ENCODE measurements at regions not wholly inside any gene's neighbourhood (a gene's known extent, or its start where the extent isn't known, plus 50 kb on each side); places are given as distances from the start of the nearest gene placed in this dataset.
A peak's percentile ranks its signal among the peaks of the same experiment; 100 is the strongest.

- DNase-seq (ENCODE audit: low spot score) = no peak
- in situ Hi-C loops (cut with HindIII; ENCODE audit: low sequenced_read_pairs) = no loop called here
Observed at GRCh38 chr3:28076246-28076645, 165.2 kb upstream of the CMC1 start.

DNA sequence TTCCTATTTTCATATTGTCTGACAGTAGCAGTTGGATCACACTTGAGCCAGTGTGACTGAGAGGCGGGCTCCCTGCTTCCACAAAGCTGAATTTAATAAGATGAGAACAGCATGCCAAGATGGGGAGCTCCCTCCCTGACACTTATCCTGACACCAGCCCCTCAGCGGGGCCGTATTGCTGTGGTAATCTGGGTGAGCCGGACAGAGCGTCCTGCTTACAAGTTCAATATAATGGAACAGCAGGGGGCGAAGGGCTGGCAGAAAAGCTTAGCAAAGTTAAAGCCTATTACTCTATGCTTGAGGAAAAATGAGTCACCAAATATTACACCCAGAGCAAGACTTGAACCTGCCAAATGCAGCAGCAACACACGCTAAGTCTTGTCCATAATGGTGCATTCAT is 163.8 kb upstream of the CMC1 start:
- in situ Hi-C loops (cut with HindIII; ENCODE audit: low sequenced_read_pairs) = no loop called here
- peak; percentile 26 for DNase-seq (ENCODE audit: low spot score)

- in situ Hi-C loops (cut with HindIII; ENCODE audit: low sequenced_read_pairs) = no loop called here
- no peak for DNase-seq (ENCODE audit: low spot score)
Observed at GRCh38 chr3:28078536-28078935, 162.9 kb upstream of the CMC1 start.

GRCh38 chr3:28080716-28081115 is 160.7 kb upstream of the CMC1 start:
- DNase-seq (ENCODE audit: low spot score) = no peak
- in situ Hi-C loops (cut with HindIII; ENCODE audit: low sequenced_read_pairs) = no loop called here

GRCh38 chr3:28081533-28081947 is 159.9 kb upstream of the CMC1 start:
- DNase-seq (ENCODE audit: low spot score) = no peak
- in situ Hi-C loops (cut with HindIII; ENCODE audit: low sequenced_read_pairs) = no loop called here

- DNase-seq (ENCODE audit: low spot score) = no peak
- in situ Hi-C loops (cut with HindIII; ENCODE audit: low sequenced_read_pairs) = no loop called here
Observed at GRCh38 chr3:28087591-28087990, 153.8 kb upstream of the CMC1 start.

DNA sequence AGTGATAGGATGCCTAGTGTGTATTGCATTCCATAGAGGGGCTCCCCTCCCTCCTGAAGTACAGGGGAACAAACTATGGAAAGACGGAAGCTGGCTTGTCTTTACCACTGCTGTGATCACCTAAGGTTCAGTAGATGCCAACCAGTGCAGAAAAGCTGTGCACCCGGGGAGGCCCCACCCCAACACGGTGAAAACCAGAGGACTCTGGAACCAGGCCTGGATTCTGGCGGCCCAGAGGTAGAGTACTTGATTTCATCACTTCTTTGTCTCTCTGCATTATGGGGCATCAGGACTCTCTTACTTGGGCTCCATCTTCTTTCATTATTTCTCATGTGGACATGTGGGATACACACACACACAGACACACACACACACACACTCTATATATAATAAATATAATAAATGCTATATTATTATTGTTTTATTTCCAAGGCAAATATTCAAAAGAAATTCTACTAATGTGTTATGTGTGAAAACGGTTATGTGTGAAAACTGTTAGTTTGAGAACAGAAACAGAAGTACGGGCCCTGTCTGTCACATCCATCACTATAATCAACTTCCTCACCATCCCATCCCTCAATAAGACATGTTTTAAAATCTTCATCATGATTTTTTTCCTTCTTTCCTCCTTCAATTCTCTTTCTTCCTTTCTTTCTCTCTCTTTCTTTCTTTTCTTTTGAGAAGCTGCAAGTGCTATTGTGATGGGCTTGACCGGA is 152.4 kb upstream of the CMC1 start:
- in situ Hi-C loops (cut with HindIII; ENCODE audit: low sequenced_read_pairs) = no loop called here
- no peak for DNase-seq (ENCODE audit: low spot score)

- in situ Hi-C loops (cut with HindIII; ENCODE audit: low sequenced_read_pairs) = no loop called here
Observed at GRCh38 chr3:28089527-28089897, 151.9 kb upstream of the CMC1 start.

GRCh38 chr3:28099296-28099695 is 142.1 kb upstream of the CMC1 start:
- in situ Hi-C loops (cut with HindIII; ENCODE audit: low sequenced_read_pairs) = no loop called here
- no peak for DNase-seq (ENCODE audit: low spot score)

More at GRCh38 chr3:28089527-28089897, 151.9 kb upstream of the CMC1 start:
- no peak for DNase-seq (ENCODE audit: low spot score)

- in situ Hi-C loops (cut with HindIII; ENCODE audit: low sequenced_read_pairs) = no loop called here
- no peak for DNase-seq (ENCODE audit: low spot score)
Observed at GRCh38 chr3:28101705-28102104, 139.7 kb upstream of the CMC1 start.

DNA sequence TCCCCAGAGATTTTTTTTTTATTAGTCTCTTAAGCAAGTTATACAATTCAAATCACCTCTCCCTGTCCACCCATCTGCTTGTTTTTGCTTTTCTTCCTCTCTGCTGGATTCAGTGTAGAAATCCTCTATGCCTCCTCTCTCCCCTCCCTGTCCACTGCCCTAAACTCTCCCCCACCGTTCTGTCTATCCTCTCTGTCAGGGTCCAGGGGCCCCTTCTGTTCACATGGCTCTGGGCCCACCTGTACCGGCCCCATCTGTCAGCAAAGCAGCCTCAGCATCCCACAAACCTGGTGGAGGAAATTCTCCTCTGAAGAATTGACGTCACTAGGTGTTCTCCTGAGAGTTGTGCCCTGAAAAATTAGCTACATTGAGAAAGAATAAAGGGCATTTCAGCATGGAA is 137.6 kb upstream of the CMC1 start:
- DNase-seq (ENCODE audit: low spot score) = peak; percentile 97
- in situ Hi-C loops (cut with HindIII; ENCODE audit: low sequenced_read_pairs) = no loop called here

- DNase-seq (ENCODE audit: low spot score) = peak; percentile 90
- in situ Hi-C loops (cut with HindIII; ENCODE audit: low sequenced_read_pairs) = no loop called here
Observed at GRCh38 chr3:28104896-28105534, 136.4 kb upstream of the CMC1 start.

DNA sequence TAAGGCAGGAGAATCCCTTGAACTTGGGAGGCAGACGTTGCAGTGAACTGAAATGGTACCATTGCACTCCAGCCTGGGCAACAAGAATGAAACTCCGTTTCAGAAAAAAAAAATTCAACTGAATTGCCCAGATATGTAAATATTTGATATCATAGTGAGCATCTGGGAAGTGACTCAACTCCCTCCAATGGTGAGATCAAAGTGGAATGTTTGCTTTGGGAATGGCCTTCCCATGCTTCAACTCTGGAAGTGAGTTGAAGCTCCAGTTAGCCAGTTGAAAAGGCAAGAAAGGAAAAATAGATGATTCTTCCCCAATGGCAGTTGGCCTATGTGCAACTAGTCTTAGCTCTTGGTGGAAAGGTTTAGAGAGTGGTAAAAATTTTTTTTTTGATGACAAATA is 131.6 kb upstream of the CMC1 start:
- in situ Hi-C loops (cut with HindIII; ENCODE audit: low sequenced_read_pairs) = no loop called here
- no peak for DNase-seq (ENCODE audit: low spot score)

DNA sequence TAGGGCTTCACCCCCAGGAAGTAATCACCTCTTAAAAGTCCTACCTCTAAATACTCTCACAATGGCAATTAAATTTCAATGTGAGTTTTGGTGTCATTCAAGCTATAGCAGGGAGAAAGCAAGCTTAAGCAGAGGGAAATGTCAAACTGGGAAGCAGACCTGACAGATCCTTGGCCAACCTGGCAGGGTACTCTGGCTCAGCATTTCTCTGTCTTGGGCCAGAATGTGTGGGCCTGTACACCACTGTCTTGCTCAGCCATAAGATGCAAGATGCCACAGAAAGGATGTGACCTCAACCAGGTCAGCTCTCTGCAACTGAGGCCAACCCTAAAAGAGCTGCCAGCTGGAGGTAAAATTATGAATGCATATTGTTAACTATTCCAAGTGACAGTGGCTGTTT is 130.6 kb upstream of the CMC1 start:
- in situ Hi-C loops (cut with HindIII; ENCODE audit: low sequenced_read_pairs) = no loop called here

DNA sequence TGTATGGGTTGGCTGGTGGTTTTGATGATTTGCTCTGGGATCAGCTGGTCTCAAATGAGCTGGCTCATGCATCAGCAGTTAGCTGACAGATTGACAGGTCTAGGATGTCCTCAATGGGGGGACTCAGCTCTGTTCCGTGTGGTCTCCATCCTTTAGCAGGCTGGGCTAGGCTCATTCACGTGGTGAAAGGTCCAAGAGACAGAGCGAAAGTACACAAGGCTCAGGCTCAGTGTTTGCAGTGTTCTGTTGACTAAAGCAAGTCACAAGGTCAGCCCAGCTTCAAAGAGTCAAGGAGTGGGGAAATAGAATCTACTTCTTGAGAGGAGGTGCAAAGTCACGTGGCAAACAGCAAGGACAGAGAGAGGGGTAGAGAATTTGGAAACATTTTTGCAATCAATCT is 126.5 kb upstream of the CMC1 start:
- in situ Hi-C loops (cut with HindIII; ENCODE audit: low sequenced_read_pairs) = no loop called here
- DNase-seq (ENCODE audit: low spot score) = no peak

More for the DNA sequence above, 130.6 kb upstream of the CMC1 start:
- peak; percentile 75 for DNase-seq (ENCODE audit: low spot score)

DNA sequence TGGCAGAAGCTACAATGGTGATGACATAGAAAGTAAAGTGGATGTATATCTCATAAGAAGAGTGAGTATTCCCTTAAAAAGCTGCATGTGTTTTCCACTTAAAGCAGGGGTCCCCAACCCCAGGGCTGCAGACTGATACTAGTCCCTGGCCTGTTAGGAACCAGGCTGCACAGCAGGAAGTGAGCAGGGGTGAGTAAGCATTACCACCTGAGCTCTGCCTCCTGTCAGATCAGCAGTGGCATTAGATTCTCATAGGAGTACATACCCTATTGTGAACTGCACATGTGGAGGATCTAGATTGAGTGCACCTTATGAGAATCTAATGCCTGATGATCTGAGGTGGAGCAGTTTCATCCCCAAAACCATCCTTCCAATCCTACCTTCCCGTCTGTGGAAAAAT is 126.1 kb upstream of the CMC1 start:
- in situ Hi-C loops (cut with HindIII; ENCODE audit: low sequenced_read_pairs) = no loop called here
- no peak for DNase-seq (ENCODE audit: low spot score)

- in situ Hi-C loops (cut with HindIII; ENCODE audit: low sequenced_read_pairs) = no loop called here
- DNase-seq (ENCODE audit: low spot score) = no peak
Observed at GRCh38 chr3:28117598-28117997, 123.8 kb upstream of the CMC1 start.

DNA sequence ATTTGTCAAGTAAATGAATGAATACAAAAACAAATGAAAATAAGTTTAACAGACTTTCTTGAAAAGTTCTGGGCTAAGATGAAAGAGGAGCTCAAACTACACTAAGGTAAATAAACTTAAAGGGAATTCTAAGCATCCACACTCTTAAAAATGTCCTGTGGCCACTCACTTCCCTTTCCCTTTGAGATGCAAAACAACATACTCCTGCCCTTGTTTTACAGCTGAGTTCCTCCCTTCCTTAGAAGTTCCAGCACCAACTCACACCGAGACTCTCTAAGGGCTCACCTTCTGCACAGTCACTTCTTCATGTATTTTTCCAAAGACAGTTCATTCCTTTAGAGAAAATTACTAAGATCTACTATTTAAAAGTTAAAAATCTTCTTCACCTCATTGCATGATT is 123.3 kb upstream of the CMC1 start:
- in situ Hi-C loops (cut with HindIII; ENCODE audit: low sequenced_read_pairs) = no loop called here

DNA sequence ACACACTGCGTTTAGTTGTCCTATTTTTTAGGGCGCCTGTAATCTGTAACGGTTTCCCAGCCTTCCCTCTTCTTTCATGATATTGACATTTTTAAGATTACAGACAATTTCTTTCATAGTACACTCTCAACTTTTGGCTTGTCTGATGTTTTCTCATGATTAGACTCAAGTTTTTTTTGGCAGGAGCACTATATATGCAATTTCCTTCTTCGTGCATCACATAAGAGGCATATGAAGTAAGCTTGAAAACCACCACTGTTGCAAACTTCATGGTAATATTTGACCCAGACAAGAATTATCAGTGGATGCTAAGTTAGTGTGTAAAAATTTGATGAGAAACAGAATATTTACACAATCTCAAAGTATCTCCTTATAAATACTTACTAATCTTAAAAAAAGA is 119.2 kb upstream of the CMC1 start:
- in situ Hi-C loops (cut with HindIII; ENCODE audit: low sequenced_read_pairs) = no loop called here

More for the DNA sequence above, 123.3 kb upstream of the CMC1 start:
- DNase-seq (ENCODE audit: low spot score) = no peak

GRCh38 chr3:28124882-28125281 is 116.5 kb upstream of the CMC1 start:
- DNase-seq (ENCODE audit: low spot score) = no peak
- in situ Hi-C loops (cut with HindIII; ENCODE audit: low sequenced_read_pairs) = no loop called here

More for the DNA sequence above, 119.2 kb upstream of the CMC1 start:
- DNase-seq (ENCODE audit: low spot score) = no peak

GRCh38 chr3:28125342-28125741 is 116.1 kb upstream of the CMC1 start:
- DNase-seq (ENCODE audit: low spot score) = no peak
- in situ Hi-C loops (cut with HindIII; ENCODE audit: low sequenced_read_pairs) = no loop called here
